HG03175 (cell line): ENCODE measurements at regions not wholly inside any gene's neighbourhood (a gene's known extent, or its start where the extent isn't known, plus 50 kb on each side); places are given as distances from the start of the nearest gene placed in this dataset.
"Not testable (repeated sequence)": the region's sequence is repeated elsewhere in the genome, so short reads cannot be mapped to it uniquely, and the experiment has no call there.

ENCODE experiments used
- ATAC-seq: cut with Tn5 transposase; IDR thresholded peaks from one replicate; pipeline ENCODE4 v1.9.1; 2021; ENCODE audit warnings: mild to moderate bottlenecking, moderate library complexity; ENCODE audit not compliant: unreplicated experiment

DNA sequence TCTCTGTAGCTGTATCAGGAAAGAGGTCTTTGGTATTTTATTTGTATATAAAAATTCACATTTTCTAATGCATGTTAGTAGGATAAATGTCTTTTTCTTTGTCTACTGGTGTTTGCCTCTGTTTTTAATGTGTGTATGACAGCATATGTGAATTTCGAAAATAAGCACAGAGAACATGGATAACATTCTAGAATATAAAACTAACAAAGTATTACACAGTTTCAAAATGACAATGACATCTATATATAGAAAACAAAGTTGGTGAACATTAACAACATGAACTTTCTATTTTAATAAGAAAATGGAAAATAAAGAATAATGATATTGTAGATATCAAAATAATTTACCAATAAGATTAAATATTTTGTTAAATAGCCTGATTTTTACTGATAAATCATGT is 608.0 kb downstream of the COL12A1 start:
- peak; percentile 50 for ATAC-seq

GRCh38 chr6:74597266-74597665 is 608.6 kb downstream of the COL12A1 start:
- no peak for ATAC-seq

DNA sequence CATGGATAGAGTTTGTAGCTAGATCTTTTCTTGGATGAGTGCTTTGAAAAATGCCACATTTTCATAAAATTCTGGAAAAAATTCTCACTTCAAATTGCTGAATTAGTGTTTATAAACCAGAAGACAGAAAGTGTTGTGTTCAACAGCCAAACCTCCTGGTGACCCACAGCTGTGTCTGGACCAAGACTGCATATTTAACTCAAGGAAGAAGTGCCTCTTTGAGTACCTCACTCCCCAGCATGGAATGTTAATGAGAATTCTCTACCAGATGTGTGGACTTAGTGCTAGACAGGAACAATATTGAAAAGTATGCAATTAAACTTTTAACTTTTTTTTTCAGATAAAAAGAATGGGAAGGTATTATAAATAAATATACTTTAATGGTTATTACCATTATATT is 609.3 kb downstream of the COL12A1 start:
- ATAC-seq: no peak

DNA sequence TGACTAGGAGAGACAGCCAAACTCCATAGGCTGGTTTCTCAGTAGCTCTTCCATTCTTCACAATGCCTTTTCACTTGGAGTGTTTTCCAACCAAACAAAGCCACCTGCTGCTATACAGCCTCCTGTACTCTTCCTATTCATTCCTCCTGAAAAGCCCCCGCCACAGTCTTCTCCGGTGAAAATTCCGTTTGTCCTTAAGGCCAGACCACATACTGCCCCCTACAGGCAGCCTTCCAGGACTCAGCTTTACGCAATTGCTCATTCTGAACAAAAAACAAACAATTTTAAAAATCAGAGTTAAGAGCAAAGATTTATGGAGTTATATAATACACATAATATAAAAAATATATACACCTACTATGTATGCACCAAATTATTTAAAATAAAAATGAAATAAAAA is 611.5 kb downstream of the COL12A1 start:
- not testable (repeated sequence) for ATAC-seq

DNA sequence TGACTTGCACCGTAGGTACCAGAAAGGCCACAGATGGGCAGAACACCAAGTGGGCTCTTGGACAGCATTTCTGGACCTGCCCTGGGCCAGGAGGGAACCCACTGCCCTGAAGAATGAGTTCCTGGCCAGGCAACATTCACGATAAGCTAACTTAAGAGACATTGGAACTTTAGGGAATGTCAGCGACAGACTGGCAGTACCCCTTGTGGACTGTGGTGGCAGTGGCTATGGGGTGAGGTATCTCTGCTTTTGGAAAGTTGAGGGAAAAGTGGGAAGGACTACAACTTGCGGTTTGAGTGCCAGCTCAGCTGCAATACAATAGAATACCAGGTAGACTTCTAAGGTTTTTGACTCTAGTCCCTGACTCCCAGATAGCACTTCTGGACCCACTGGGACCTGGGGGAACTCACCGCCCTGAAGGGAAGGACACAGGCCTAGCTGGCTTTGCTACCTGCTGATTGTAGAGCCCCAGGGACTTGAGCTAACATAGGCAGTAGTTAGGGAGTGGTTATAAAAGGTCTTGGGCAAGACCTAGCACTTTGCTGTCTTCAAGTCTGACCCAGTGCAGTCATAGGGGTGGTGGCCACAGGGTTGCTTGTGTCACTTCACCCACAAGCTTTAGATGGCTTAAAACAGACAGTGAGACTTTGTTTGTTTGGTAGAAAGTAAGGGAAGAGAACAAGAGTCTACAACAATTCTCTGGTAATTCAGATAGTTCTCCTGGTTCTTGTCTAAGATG is 617.6 kb downstream of the COL12A1 start:
- no peak for ATAC-seq

GRCh38 chr6:74587386-74587785 is 618.5 kb downstream of the COL12A1 start:
- ATAC-seq: no peak

GRCh38 chr6:74585753-74586152 is 620.1 kb downstream of the COL12A1 start:
- ATAC-seq: no peak

DNA sequence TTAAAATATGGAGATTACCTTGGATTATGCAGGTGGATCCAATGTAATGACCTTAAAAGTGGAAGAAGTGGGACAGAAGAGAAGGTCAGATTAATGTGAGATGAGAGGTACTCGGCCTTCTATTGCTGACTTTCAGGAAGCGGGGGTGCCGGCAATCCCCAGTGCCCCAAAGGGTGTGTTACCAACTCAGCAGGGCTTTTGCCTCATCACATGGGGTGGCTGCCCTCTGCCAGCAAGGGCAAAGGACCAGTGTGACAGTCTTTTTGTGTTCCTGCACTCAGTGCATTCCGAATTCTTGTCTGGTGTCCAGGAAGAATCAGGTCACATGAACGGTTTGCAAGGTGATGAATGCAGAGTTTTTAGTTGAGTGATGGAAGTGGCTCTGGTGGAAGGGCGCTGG is 624.2 kb downstream of the COL12A1 start:
- ATAC-seq: no peak

- no peak for ATAC-seq
Measured at GRCh38 chr6:74579794-74580193, 626.1 kb downstream of the COL12A1 start.

- no peak for ATAC-seq
Measured at GRCh38 chr6:74579047-74579446, 626.8 kb downstream of the COL12A1 start.

DNA sequence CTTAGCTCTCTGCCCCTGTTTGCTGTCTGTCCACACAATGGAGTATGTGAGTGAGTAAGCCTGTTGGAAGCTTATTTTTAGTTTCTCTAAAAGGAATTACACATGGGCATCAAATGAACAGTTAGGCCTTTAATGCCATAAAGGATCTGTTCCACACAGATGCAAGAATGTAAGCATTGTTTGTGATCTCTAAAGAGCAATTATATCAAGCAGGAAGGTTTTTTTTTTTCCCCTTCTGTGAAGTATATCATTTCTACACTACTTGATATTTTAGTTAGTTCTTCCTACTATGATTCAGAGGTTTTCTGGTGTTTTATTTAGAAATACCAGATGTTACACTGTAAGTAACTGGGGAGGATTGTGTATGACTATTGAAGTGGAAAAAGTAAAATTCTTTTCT is 627.5 kb downstream of the COL12A1 start:
- ATAC-seq: no peak

DNA sequence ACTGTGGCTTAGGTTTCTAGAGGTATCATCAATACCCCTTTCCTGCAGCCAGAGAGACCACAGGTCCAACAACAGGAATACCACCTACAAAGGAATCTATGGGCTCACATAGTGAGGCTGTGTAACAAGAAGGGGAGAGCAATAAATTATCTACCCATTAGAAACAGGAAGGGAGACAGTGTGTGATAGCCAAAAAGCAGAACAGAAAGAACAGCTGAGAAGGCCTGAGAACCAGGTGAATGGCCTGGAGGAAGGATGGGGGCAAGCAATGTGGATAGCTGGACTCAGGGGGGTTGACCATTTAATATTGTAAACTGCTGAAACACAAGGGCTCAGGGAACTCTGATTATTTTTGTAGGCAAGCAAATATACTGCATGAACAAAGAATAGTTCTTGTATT is 628.2 kb downstream of the COL12A1 start:
- peak; percentile 99 for ATAC-seq

DNA sequence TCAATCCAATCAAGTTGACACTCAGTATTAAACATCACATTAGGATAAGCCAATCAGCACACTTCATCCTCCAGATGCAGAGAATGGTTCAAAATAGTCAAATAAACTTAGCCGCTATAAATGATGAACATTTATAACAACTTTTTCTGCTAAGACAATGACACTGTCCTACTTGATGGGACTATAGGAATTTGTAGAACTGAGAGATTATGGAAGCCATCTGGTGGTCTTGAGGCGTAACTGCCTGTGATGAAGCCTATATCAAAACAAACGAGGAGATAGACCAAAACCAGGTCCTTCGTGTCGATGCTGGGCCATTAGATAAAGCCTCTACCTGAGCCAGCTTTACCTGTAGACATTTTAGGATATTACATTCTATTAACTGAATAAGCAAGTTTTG is 631.1 kb downstream of the COL12A1 start:
- ATAC-seq: no peak

- ATAC-seq: no peak
Measured at GRCh38 chr6:74573613-74574012, 632.2 kb downstream of the COL12A1 start.

DNA sequence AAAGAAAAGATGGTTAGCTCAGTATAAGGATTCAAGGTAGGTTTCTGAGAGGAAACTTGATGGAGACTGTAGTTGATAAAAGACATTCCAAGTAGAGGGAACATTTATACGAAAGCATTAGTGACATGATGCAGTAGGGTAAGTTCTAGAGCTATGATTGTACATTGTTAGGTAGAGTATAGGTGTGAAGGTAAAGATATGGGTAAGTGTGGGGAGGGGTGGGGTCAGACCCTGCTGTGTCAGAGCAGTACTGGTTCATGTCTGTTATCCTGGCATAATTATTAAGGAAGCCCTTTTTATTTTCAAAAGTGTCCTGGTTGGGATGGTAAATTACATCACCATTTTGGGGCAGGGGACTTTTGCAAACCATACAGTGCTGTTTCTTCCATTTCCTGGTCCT is 635.8 kb downstream of the COL12A1 start:
- no peak for ATAC-seq

- ATAC-seq: no peak
Measured at GRCh38 chr6:74568861-74569260, 637.0 kb downstream of the COL12A1 start.

- not testable (repeated sequence) for ATAC-seq
Measured at GRCh38 chr6:74567923-74568290, 637.9 kb downstream of the COL12A1 start.

- ATAC-seq: no peak
Measured at GRCh38 chr6:74567281-74567922, 638.5 kb downstream of the COL12A1 start.

DNA sequence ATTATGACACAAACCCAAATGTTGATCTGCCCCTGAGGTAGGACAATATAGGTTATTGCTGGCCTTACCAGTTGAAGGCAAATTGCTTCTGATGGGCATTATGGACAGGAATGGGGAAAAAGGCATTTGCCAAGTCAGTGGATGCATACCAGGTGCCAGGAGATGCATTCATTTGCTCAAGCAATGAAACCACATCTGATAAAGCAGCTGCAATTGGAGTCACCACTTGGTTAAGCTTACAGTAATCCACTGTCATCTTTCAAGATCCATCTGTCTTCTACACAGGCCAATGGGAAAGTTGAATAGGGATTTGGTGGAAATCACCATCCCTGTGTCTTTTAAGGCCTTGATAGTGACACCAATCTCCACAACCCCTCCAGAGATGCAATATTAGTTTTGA is 648.6 kb downstream of the COL12A1 start:
- ATAC-seq: no peak

DNA sequence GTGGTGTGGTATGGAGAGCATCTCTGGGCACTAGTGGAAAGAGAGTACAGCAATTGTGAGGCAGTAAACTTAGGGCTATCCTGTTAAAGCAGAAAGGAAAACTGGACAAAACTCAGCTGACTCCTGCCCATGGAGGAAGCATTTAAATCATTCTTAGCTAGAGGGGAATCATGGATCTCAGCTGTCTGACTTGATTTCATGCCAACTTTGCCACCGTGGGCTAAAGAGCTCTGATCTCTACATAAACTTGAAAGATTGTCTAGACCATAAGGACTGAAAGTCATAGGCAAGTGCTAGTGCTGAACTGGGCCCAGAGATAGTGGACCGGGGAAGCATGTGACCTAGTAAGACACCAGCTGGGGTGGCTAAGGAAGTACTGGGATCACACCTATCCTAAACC is 651.8 kb downstream of the COL12A1 start:
- no peak for ATAC-seq

DNA sequence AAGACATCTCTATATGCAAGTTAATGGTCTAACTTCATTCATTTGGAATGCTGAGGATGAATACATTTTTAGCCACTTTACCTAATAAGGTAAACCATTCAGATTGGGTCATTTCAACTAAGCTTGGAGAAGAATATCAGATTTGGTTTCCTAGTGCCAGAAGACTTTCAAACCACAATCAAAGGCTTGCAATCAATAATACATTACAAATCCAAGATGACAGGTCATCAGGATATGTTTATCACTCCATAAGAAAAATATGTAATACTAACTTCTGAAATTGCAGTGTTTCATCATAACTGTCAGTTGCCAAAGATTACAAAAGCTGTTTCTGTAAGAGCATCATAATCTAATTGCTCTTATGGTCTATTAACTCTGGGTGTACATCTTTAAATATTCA is 654.0 kb downstream of the COL12A1 start:
- no peak for ATAC-seq

- no peak for ATAC-seq
Measured at GRCh38 chr6:74550821-74551220, 655.0 kb downstream of the COL12A1 start.

DNA sequence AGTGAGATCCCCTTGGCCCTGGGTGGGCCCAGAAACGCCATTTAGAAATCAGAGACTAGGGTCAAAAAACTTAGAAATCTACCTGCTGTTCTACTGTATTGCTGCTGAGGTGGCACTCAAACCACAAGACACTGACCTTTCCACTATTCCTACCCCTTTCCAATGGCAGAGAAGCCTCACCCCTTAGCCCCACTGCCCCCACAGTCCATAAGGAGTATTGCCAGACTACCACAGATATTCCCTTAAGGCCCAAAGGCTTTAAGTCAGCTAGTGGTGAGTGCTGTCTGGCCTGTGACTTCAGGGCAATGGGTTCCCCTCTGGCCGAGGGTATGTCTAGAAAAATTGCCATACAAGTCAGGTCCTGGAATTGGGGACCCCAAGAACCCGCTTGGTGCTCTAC is 656.1 kb downstream of the COL12A1 start:
- no peak for ATAC-seq
